HL-60 (cell line): ENCODE measurements at regions not wholly inside any gene's neighbourhood (a gene's known extent, or its start where the extent isn't known, plus 50 kb on each side); places are given as distances from the start of the nearest gene placed in this dataset.

ENCODE experiments used
- TF ChIP-seq, protein P1 (sequence below): IDR thresholded peaks from one replicate; pipeline ENCODE4 v1.5.1; 2011; ENCODE audit warnings: low read length, control low read depth, inconsistent platforms; ENCODE audit not compliant: insufficient read depth
- TF ChIP-seq, protein P2 (sequence below): IDR thresholded peaks from 2 replicates; pipeline ENCODE4 v1.6.1; 2012; ENCODE audit warnings: low read depth; ENCODE audit not compliant: insufficient replicate concordance

DNA sequence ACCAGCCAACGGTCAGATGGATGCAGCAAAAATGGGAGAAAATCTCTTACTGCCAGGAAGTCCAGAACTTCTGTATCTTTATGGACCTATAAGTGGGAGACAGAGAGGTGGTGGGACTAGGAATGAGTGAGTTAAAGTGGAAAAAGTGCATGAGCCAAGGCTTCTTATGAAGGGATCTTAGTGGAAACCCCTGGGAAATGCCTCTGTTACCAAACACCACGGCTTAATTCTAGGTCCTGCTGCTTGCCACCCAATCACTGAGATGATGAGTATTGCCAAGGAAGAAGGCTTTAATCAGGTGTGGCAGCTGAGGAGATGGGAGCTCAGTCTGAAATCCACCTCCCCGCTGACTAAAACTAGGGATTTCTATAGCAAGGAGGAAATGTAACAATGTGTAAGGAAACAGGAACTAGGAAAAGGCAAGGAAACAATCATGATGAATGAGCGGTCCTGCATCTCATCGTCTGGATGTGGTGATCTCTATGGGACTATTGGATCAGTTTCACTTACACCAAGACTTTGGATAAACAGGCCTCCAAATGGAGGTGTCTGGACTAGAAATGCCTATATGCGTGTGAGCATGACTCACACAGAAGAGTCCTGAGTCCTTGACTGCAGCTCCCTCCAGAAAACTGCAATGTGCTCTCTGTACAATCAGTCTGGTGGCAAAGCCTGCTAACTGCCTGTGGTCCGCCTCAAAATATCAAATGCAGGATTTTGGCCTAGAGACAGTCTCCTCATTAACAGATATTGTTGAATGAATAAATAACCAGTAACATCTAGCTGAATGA is 98.2 kb upstream of the PRR16 start:
- TF ChIP-seq, protein P1, sequence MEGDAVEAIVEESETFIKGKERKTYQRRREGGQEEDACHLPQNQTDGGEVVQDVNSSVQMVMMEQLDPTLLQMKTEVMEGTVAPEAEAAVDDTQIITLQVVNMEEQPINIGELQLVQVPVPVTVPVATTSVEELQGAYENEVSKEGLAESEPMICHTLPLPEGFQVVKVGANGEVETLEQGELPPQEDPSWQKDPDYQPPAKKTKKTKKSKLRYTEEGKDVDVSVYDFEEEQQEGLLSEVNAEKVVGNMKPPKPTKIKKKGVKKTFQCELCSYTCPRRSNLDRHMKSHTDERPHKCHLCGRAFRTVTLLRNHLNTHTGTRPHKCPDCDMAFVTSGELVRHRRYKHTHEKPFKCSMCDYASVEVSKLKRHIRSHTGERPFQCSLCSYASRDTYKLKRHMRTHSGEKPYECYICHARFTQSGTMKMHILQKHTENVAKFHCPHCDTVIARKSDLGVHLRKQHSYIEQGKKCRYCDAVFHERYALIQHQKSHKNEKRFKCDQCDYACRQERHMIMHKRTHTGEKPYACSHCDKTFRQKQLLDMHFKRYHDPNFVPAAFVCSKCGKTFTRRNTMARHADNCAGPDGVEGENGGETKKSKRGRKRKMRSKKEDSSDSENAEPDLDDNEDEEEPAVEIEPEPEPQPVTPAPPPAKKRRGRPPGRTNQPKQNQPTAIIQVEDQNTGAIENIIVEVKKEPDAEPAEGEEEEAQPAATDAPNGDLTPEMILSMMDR, result no peak
- TF ChIP-seq, protein P2, sequence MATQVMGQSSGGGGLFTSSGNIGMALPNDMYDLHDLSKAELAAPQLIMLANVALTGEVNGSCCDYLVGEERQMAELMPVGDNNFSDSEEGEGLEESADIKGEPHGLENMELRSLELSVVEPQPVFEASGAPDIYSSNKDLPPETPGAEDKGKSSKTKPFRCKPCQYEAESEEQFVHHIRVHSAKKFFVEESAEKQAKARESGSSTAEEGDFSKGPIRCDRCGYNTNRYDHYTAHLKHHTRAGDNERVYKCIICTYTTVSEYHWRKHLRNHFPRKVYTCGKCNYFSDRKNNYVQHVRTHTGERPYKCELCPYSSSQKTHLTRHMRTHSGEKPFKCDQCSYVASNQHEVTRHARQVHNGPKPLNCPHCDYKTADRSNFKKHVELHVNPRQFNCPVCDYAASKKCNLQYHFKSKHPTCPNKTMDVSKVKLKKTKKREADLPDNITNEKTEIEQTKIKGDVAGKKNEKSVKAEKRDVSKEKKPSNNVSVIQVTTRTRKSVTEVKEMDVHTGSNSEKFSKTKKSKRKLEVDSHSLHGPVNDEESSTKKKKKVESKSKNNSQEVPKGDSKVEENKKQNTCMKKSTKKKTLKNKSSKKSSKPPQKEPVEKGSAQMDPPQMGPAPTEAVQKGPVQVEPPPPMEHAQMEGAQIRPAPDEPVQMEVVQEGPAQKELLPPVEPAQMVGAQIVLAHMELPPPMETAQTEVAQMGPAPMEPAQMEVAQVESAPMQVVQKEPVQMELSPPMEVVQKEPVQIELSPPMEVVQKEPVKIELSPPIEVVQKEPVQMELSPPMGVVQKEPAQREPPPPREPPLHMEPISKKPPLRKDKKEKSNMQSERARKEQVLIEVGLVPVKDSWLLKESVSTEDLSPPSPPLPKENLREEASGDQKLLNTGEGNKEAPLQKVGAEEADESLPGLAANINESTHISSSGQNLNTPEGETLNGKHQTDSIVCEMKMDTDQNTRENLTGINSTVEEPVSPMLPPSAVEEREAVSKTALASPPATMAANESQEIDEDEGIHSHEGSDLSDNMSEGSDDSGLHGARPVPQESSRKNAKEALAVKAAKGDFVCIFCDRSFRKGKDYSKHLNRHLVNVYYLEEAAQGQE, result no peak
